ENCODE measurements at regions not wholly inside any gene's neighbourhood (a gene's known extent, or its start where the extent isn't known, plus 50 kb on each side); places are given as distances from the start of the nearest gene placed in this dataset.

- peaks cover 0 to 1% (median 0%) of the 10 kb centered on the region in 3 donors for H3K36me3 Mint-ChIP-seq
- H3K27me3 Mint-ChIP-seq (ENCODE audit: low read depth in 3 of 3), result peaks cover 0 to 3% (median 0%) of the 10 kb centered on the region in 3 donors
- peaks cover 10 to 43% (median 24%) of the 10 kb centered on the region in 6 donors for H3K9me3 Mint-ChIP-seq
- H3K27ac Mint-ChIP-seq, result no peak overlapping the region
- H3K4me1 Mint-ChIP-seq, result no peaks in the 10 kb centered on the region
- no peak for DNase-seq
- H3K4me3 Mint-ChIP-seq, result no peak overlapping the region
Measured at GRCh38 chr2:83069724-83070123, 1389.4 kb downstream of the SUCLG1 start.

- Mint-ChIP-seq H3K9me3 (peaks cover 13 to 37% (median 25%) of the 10 kb centered on the region in 6 donors), H3K4me1 (no peaks in the 10 kb centered on the region), H3K27ac (no peak overlapping the region), H3K36me3 (no peaks in the 10 kb centered on the region), H3K27me3 (ENCODE audit: low read depth in 3 of 3) (peaks cover 0 to 3% (median 0%) of the 10 kb centered on the region in 3 donors), H3K4me3 (no peak overlapping the region)
- DNase-seq, result no peak
Measured at GRCh38 chr2:83068714-83069113, 1390.4 kb downstream of the SUCLG1 start.

- peaks cover 0 to 3% (median 0%) of the 10 kb centered on the region in 3 donors for H3K27me3 Mint-ChIP-seq (ENCODE audit: low read depth in 3 of 3)
- H3K36me3 Mint-ChIP-seq, result no peaks in the 10 kb centered on the region
- DNase-seq, result no peak
- H3K4me3 Mint-ChIP-seq, result no peak overlapping the region
- no peak overlapping the region for H3K27ac Mint-ChIP-seq
- peaks cover 13 to 34% (median 24%) of the 10 kb centered on the region in 6 donors for H3K9me3 Mint-ChIP-seq
- H3K4me1 Mint-ChIP-seq, result no peaks in the 10 kb centered on the region
Measured at GRCh38 chr2:83067947-83068346, 1391.1 kb downstream of the SUCLG1 start.

- Mint-ChIP-seq H3K27me3 (ENCODE audit: low read depth in 3 of 3) (peaks cover 0 to 5% (median 1%) of the 10 kb centered on the region in 3 donors), H3K9me3 (peaks cover 12 to 32% (median 20%) of the 10 kb centered on the region in 6 donors), H3K27ac (no peak overlapping the region), H3K4me1 (no peaks in the 10 kb centered on the region), H3K4me3 (no peak overlapping the region), H3K36me3 (no peaks in the 10 kb centered on the region)
- no peak for DNase-seq
Measured at GRCh38 chr2:83063933-83064332, 1395.1 kb downstream of the SUCLG1 start.

GRCh38 chr2:83063511-83063910, 1395.6 kb downstream of the SUCLG1 start:
- Mint-ChIP-seq H3K27me3 (ENCODE audit: low read depth in 3 of 3) (peaks cover 0 to 5% (median 1%) of the 10 kb centered on the region in 3 donors), H3K9me3 (peaks cover 12 to 34% (median 21%) of the 10 kb centered on the region in 6 donors), H3K4me1 (no peaks in the 10 kb centered on the region), H3K4me3 (no peak overlapping the region), H3K36me3 (no peaks in the 10 kb centered on the region), H3K27ac (no peak overlapping the region)
- DNase-seq, result no peak

GRCh38 chr2:83058683-83059082, 1400.4 kb downstream of the SUCLG1 start:
- no peak for DNase-seq
- H3K4me1 Mint-ChIP-seq, result no peaks in the 10 kb centered on the region
- H3K27me3 Mint-ChIP-seq (ENCODE audit: low read depth in 3 of 3), result peaks cover 0 to 2% (median 1%) of the 10 kb centered on the region in 3 donors
- H3K36me3 Mint-ChIP-seq, result no peaks in the 10 kb centered on the region
- no peak overlapping the region for H3K27ac Mint-ChIP-seq
- peaks cover 0 to 29% (median 15%) of the 10 kb centered on the region in 6 donors for H3K9me3 Mint-ChIP-seq
- no peak overlapping the region for H3K4me3 Mint-ChIP-seq

- Mint-ChIP-seq H3K36me3 (no peaks in the 10 kb centered on the region), H3K27ac (no peak overlapping the region), H3K4me3 (no peak overlapping the region)
Measured at GRCh38 chr2:83055376-83056010, 1403.6 kb downstream of the SUCLG1 start.

GRCh38 chr2:83054751-83055150, 1404.3 kb downstream of the SUCLG1 start:
- H3K27ac Mint-ChIP-seq, result no peak overlapping the region
- H3K27me3 Mint-ChIP-seq (ENCODE audit: low read depth in 3 of 3), result peaks cover 0 to 4% (median 0%) of the 10 kb centered on the region in 3 donors
- H3K9me3 Mint-ChIP-seq, result peaks cover 4 to 36% (median 16%) of the 10 kb centered on the region in 6 donors

More at GRCh38 chr2:83055376-83056010, 1403.6 kb downstream of the SUCLG1 start:
- H3K9me3 Mint-ChIP-seq, result peaks cover 4 to 36% (median 17%) of the 10 kb centered on the region in 6 donors
- H3K27me3 Mint-ChIP-seq (ENCODE audit: low read depth in 3 of 3), result peaks cover 0 to 4% (median 1%) of the 10 kb centered on the region in 3 donors
- no peak for DNase-seq
- no peaks in the 10 kb centered on the region for H3K4me1 Mint-ChIP-seq

GRCh38 chr2:83051538-83052170, 1407.4 kb downstream of the SUCLG1 start:
- DNase-seq, result no peak
- no peak overlapping the region for H3K4me3 Mint-ChIP-seq
- no peaks in the 10 kb centered on the region for H3K4me1 Mint-ChIP-seq
- H3K36me3 Mint-ChIP-seq, result no peaks in the 10 kb centered on the region
- H3K9me3 Mint-ChIP-seq, result peaks cover 8 to 35% (median 21%) of the 10 kb centered on the region in 6 donors
- H3K27me3 Mint-ChIP-seq (ENCODE audit: low read depth in 3 of 3), result peaks cover 0 to 4% (median 0%) of the 10 kb centered on the region in 3 donors
- H3K27ac Mint-ChIP-seq, result no peak overlapping the region

More at GRCh38 chr2:83054751-83055150, 1404.3 kb downstream of the SUCLG1 start:
- H3K4me3 Mint-ChIP-seq, result no peak overlapping the region
- H3K36me3 Mint-ChIP-seq, result no peaks in the 10 kb centered on the region
- H3K4me1 Mint-ChIP-seq, result no peaks in the 10 kb centered on the region
- no peak for DNase-seq

- Mint-ChIP-seq H3K4me3 (no peak overlapping the region), H3K9me3 (peaks cover 8 to 51% (median 17%) of the 10 kb centered on the region in 6 donors), H3K36me3 (peaks cover 0 to under 1% (median 0%) of the 10 kb centered on the region in 3 donors), H3K27me3 (ENCODE audit: low read depth in 3 of 3) (no peaks in the 10 kb centered on the region), H3K4me1 (no peaks in the 10 kb centered on the region), H3K27ac (no peak overlapping the region)
- no peak for DNase-seq
Measured at GRCh38 chr2:83042053-83042452, 1417.0 kb downstream of the SUCLG1 start.

GRCh38 chr2:83022631-83023210, 1436.4 kb downstream of the SUCLG1 start:
- no peak overlapping the region for H3K4me3 Mint-ChIP-seq
- H3K4me1 Mint-ChIP-seq, result no peaks in the 10 kb centered on the region
- peaks cover 7 to 42% (median 31%) of the 10 kb centered on the region in 6 donors for H3K9me3 Mint-ChIP-seq
- peaks cover 0 to 3% (median 0%) of the 10 kb centered on the region in 3 donors for H3K36me3 Mint-ChIP-seq
- DNase-seq, result no peak
- no peaks in the 10 kb centered on the region for H3K27me3 Mint-ChIP-seq (ENCODE audit: low read depth in 3 of 3)
- no peak overlapping the region for H3K27ac Mint-ChIP-seq

GRCh38 chr2:83017366-83018090, 1441.6 kb downstream of the SUCLG1 start:
- H3K4me1 Mint-ChIP-seq, result no peaks in the 10 kb centered on the region
- H3K36me3 Mint-ChIP-seq, result no peaks in the 10 kb centered on the region
- no peaks in the 10 kb centered on the region for H3K27me3 Mint-ChIP-seq (ENCODE audit: low read depth in 3 of 3)
- peaks cover 7 to 31% (median 20%) of the 10 kb centered on the region in 6 donors for H3K9me3 Mint-ChIP-seq
- no peak overlapping the region for H3K4me3 Mint-ChIP-seq
- no peak overlapping the region for H3K27ac Mint-ChIP-seq
- no peak for DNase-seq

- H3K27ac Mint-ChIP-seq, result no peak overlapping the region
- no peak for DNase-seq
- H3K4me3 Mint-ChIP-seq, result no peak overlapping the region
- peaks cover 7 to 34% (median 24%) of the 10 kb centered on the region in 6 donors for H3K9me3 Mint-ChIP-seq
- no peaks in the 10 kb centered on the region for H3K27me3 Mint-ChIP-seq (ENCODE audit: low read depth in 3 of 3)
- H3K36me3 Mint-ChIP-seq, result no peaks in the 10 kb centered on the region
- H3K4me1 Mint-ChIP-seq, result no peaks in the 10 kb centered on the region
Measured at GRCh38 chr2:83016343-83017110, 1442.6 kb downstream of the SUCLG1 start.
